Neural cell (in vitro differentiated cells): ENCODE measurements at regions not wholly inside any gene's neighbourhood (a gene's known extent, or its start where the extent isn't known, plus 50 kb on each side); places are given as distances from the start of the nearest gene placed in this dataset.

Experiments used
- H2AFZ ChIP-seq: fragments of 200-600, 300-800 bp; sonication (generic), shearing (Covaris generic); 2 replicates; pipeline ENCODE4 v1.6.0; 2014; ENCODE audit warnings: low read depth, mild to moderate bottlenecking, antibody characterized with exemption, low read length, moderate library complexity
- H3F3A ChIP-seq: fragments of 200-600 bp; shearing (Covaris generic); 2 replicates; pipeline ENCODE4 v1.6.1; 2016; ENCODE audit warnings: mild to moderate bottlenecking, moderate library complexity, mixed read lengths, antibody characterized with exemption, low read length; ENCODE audit not compliant: insufficient read depth, poor library complexity, severe bottlenecking
- H3K27ac ChIP-seq: fragments of 200-600, 300-800 bp; sonication (generic), shearing (Covaris generic); 2 replicates; pipeline ENCODE4 v1.5.1; 2014; ENCODE audit warnings: mild to moderate bottlenecking, low read length, moderate library complexity
- H3K27me3 ChIP-seq: fragments of 300-800, 200-600 bp; sonication (generic), shearing (Covaris generic); 2 replicates; pipeline ENCODE4 v1.6.0; 2014; ENCODE audit warnings: mild to moderate bottlenecking, low read depth, low read length, moderate library complexity; ENCODE audit not compliant: insufficient read depth
- H3K36me3 ChIP-seq: fragments of 300-800, 200-600 bp; sonication (generic), shearing (Covaris generic); 2 replicates; pipeline ENCODE4 v1.5.1; 2014; ENCODE audit warnings: mild to moderate bottlenecking, antibody characterized with exemption, low read length, moderate library complexity; ENCODE audit not compliant: insufficient read depth
- H3K4me2 ChIP-seq: fragments of 300-800, 200-600 bp; sonication (generic), shearing (Covaris generic); 2 replicates; pipeline ENCODE4 v1.6.0; 2014; ENCODE audit warnings: mild to moderate bottlenecking, low read length
- H3K4me3 ChIP-seq: fragments of 300-800, 200-600 bp; sonication (generic), shearing (Covaris generic); 2 replicates; pipeline ENCODE4 v1.5.1; 2014; ENCODE audit warnings: mild to moderate bottlenecking, low read length, moderate library complexity
- H3K79me2 ChIP-seq: fragments of 200-600 bp; shearing (Covaris generic); replicated peaks from 2 replicates; pipeline ENCODE4 v1.6.0; 2014; ENCODE audit warnings: mild to moderate bottlenecking, low read length, moderate library complexity; ENCODE audit not compliant: insufficient read depth
- H3K9ac ChIP-seq: fragments of 300-800, 200-600 bp; sonication (generic), shearing (Covaris generic); 2 replicates; pipeline ENCODE4 v1.6.1; 2016; ENCODE audit warnings: mild to moderate bottlenecking, low read length, mixed read lengths
- H3K9me2 ChIP-seq: fragments of 200-600 bp; shearing (Covaris generic); 2 replicates; pipeline ENCODE4 v1.6.1; 2016; ENCODE audit warnings: mild to moderate bottlenecking, low read length, mixed read lengths; ENCODE audit not compliant: insufficient read depth
- H3K9me3 ChIP-seq: fragments of 200-600, 300-800 bp; sonication (generic), shearing (Covaris generic); 2 replicates; pipeline ENCODE4 v1.6.1; 2016; ENCODE audit warnings: mild to moderate bottlenecking, mixed run types, low read length, moderate library complexity, mixed read lengths
- H4K20me1 ChIP-seq: fragments of 200-600 bp; shearing (Covaris generic); 2 replicates; pipeline ENCODE4 v1.6.1; 2016; ENCODE audit warnings: mild to moderate bottlenecking, mixed run types; ENCODE audit not compliant: insufficient read depth
- CTCF ChIP-seq: fragments of 450-650 bp; IDR thresholded peaks from 2 replicates; pipeline ENCODE4 v1.5.1; 2014; ENCODE audit warnings: antibody characterized with exemption, mild to moderate bottlenecking, moderate library complexity; ENCODE audit not compliant: poor library complexity, severe bottlenecking
- EP300 ChIP-seq: fragments of 450-650 bp; conservative IDR thresholded peaks from 2 replicates; pipeline ENCODE4 v1.6.1; 2014; ENCODE audit warnings: antibody characterized with exemption, mild to moderate bottlenecking, moderate library complexity; ENCODE audit not compliant: poor library complexity, severe bottlenecking
- EZH2 ChIP-seq: fragments of 200-600, 300-800 bp; shearing (Covaris generic), sonication (generic); IDR thresholded peaks from 2 replicates; pipeline ENCODE4 v1.6.1; 2014; ENCODE audit warnings: antibody characterized with exemption, low read length, borderline replicate concordance, mild to moderate bottlenecking; ENCODE audit not compliant: insufficient read depth, poor library complexity, severe bottlenecking
- MXI1 ChIP-seq: fragments of 450-650 bp; conservative IDR thresholded peaks from 2 replicates; pipeline ENCODE4 v1.6.1; 2014; ENCODE audit warnings: antibody characterized with exemption, mild to moderate bottlenecking; ENCODE audit not compliant: poor library complexity, severe bottlenecking
- POLR2AphosphoS5 ChIP-seq: IDR thresholded peaks from 2 replicates; pipeline ENCODE4 v1.6.1; 2012
- RAD21 ChIP-seq: fragments of 450-650 bp; conservative IDR thresholded peaks from 2 replicates; pipeline ENCODE4 v1.6.1; 2014; ENCODE audit warnings: antibody characterized with exemption, mild to moderate bottlenecking, moderate library complexity
- REST ChIP-seq: IDR thresholded peaks from 2 replicates; pipeline ENCODE4 v1.6.1; 2012; ENCODE audit warnings: borderline replicate concordance
- SMC3 ChIP-seq: fragments of 450-650 bp; conservative IDR thresholded peaks from 2 replicates; pipeline ENCODE4 v1.6.1; 2014; ENCODE audit warnings: antibody characterized with exemption, mild to moderate bottlenecking, moderate library complexity; ENCODE audit not compliant: poor library complexity
- TAF1 ChIP-seq: IDR thresholded peaks from 2 replicates; pipeline ENCODE4 v1.6.1; 2012; ENCODE audit warnings: low read depth

DNA sequence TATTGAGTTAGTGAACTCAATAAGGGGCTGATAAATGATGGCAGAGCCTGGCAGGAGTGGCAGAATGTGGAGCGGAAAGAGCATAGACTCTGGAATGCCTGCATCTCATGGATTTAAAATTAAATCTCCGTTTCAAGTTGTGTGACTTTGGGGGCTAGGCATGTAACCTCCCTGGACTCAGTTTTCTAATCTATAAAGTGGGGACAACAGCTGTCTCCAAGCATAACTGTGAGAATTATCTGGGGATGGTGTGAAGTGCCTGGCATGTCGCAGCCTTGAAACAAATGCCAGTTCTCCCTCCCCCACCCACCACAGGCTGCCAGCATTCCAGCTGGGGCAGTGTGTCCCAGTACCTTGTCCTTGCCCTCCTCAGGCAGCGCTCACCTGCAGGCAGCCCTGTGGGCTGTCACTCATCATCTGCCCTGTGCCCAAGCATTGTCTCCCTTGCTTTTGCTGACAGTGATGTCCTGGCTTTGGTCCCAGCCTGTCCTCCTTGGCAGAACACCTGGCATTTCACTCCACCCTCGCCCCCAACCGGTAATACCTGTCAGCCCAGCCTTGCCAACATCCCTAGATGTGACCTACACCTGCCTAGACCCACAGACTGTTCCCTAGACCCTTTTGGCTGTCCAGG, 129.6 kb downstream of the MRM1 start:
- Histone ChIP-seq H3K36me3 (no peaks in the 10 kb centered on the region), H3K27me3 (no peaks in the 10 kb centered on the region), H3K9me3 (no peaks in the 10 kb centered on the region), H3K4me2 (no peak overlapping the region), H3K27ac (no peak overlapping the region), H3K9me2 (no peaks in the 10 kb centered on the region), H2AFZ (no peak overlapping the region), H3K9ac (no peak overlapping the region), H3K79me2 (no peaks in the 10 kb centered on the region), H3K4me3 (no peak overlapping the region), H3F3A (no peaks in the 10 kb centered on the region), H4K20me1 (no peaks in the 10 kb centered on the region)
- TF ChIP-seq POLR2AphosphoS5 (no peak), EZH2 (no peak), MXI1 (no peak), TAF1 (no peak)

- Histone ChIP-seq H3K9me2 (no peaks in the 10 kb centered on the region), H3K9ac (no peak overlapping the region), H3K36me3 (no peaks in the 10 kb centered on the region), H4K20me1 (no peaks in the 10 kb centered on the region), H2AFZ (no peak overlapping the region), H3K27me3 (no peaks in the 10 kb centered on the region), H3K9me3 (no peaks in the 10 kb centered on the region), H3F3A (no peaks in the 10 kb centered on the region), H3K79me2 (no peaks in the 10 kb centered on the region), H3K4me3 (no peak overlapping the region), H3K4me2 (no peak overlapping the region), H3K27ac (no peak overlapping the region)
- TF ChIP-seq TAF1 (no peak), CTCF (no peak), REST (no peak), EZH2 (no peak), SMC3 (no peak), MXI1 (no peak), RAD21 (no peak), POLR2AphosphoS5 (no peak), EP300 (no peak)
These were observed 130.4 kb downstream of the MRM1 start for GRCh38 chr17:36731811-36732210.
